Endothelial cell of umbilical vein (primary cell): ENCODE measurements at regions not wholly inside any gene's neighbourhood (a gene's known extent, or its start where the extent isn't known, plus 50 kb on each side); places are given as distances from the start of the nearest gene placed in this dataset.

Experiments
- BruUV-seq: library from RNA; stranded (reverse); fragments of 400-500 nt; replicated peaks from 2 replicates; lab custom pipeline; 2021; lab: Mats Ljungman, UMichigan
- CTCF ChIA-PET: fragments of 300-600, 350-600 bp; sonication (Branson Sonifier 250); formaldehyde crosslinking; loops from one replicate; lab custom pipeline; 2021; ENCODE audit warnings: antibody characterized with exemption, inconsistent platforms; lab: Charles Lee
- POLR2A ChIA-PET: fragments of 300-600, 350-600 bp; sonication (Branson Sonifier 250); formaldehyde crosslinking; loops from one replicate; lab custom pipeline; 2021; ENCODE audit warnings: antibody characterized with exemption, inconsistent platforms; lab: Charles Lee
- DNase-seq: peaks from one replicate; pipeline ENCODE4 v3.0.0-alpha.2; 2011; ENCODE audit warnings: low read depth, low spot score
- FAIRE-seq: peaks from 2 replicates; lab custom pipeline; 2011; peaks lifted over from hg19 to GRCh38; lab: Jason Lieb, UNC
- H2AFZ ChIP-seq: 2 replicates; pipeline ENCODE4 v1.6.0; 2012; ENCODE audit warnings: low read depth, low read length, control low read depth, inconsistent platforms
- H3K27ac ChIP-seq: 2 replicates; pipeline ENCODE4 v1.5.1; 2011; ENCODE audit warnings: low read depth, mild to moderate bottlenecking, control low read depth, low read length, moderate library complexity; ENCODE audit not compliant: insufficient read depth
- H3K27me3 ChIP-seq, 2 experiments: 2 replicates each; pipeline versions ENCODE4 v1.6.0 to v1.6.1; 2011; ENCODE audit warnings: low read length in 2 of 2, mixed read lengths in 1 of 2; ENCODE audit not compliant: control insufficient read depth in 2 of 2, insufficient read depth in 2 of 2
- H3K36me3 ChIP-seq, 2 experiments: 2 replicates in 1 of 2; 3 replicates in 1 of 2; pipeline ENCODE4 v1.5.1; 2011; ENCODE audit warnings: low read length in 2 of 2, mild to moderate bottlenecking in 1 of 2, moderate library complexity in 1 of 2; ENCODE audit not compliant: control insufficient read depth in 2 of 2, insufficient read depth in 2 of 2; ENCODE audit errors: extremely low read depth in 1 of 2
- H3K4me1 ChIP-seq: 3 replicates; pipeline ENCODE4 v1.5.1; 2011; ENCODE audit warnings: mild to moderate bottlenecking, low read length; ENCODE audit not compliant: control insufficient read depth, insufficient read depth; ENCODE audit errors: extremely low read depth
- H3K4me2 ChIP-seq: 2 replicates; pipeline ENCODE4 v1.6.1; 2011; ENCODE audit warnings: low read length, control low read depth, mixed read lengths; ENCODE audit not compliant: insufficient read depth
- H3K4me3 ChIP-seq, 3 experiments: fragments of 200-600 bp in 1 of 3; sonication (generic), shearing (Covaris generic) in 1 of 3; replicated peaks in 1 of 3; 2 replicates each; pipeline ENCODE4 v1.5.1; 2011 to 2016; ENCODE audit warnings: control low read depth in 3 of 3, low read length in 3 of 3, mild to moderate bottlenecking in 2 of 3, inconsistent platforms in 1 of 3, low read depth in 1 of 3, moderate library complexity in 1 of 3; ENCODE audit not compliant: insufficient read depth in 1 of 3
- H3K79me2 ChIP-seq: 2 replicates; pipeline ENCODE4 v1.6.0; 2012; ENCODE audit warnings: low read length, inconsistent platforms; ENCODE audit not compliant: control insufficient read depth, insufficient read depth
- H3K9ac ChIP-seq: replicated peaks from 2 replicates; pipeline ENCODE3; 2011; ENCODE audit warnings: low read length, control low read depth; ENCODE audit not compliant: insufficient read depth; ENCODE audit errors: extremely low read depth
- H3K9me1 ChIP-seq: replicated peaks from 3 replicates; pipeline ENCODE4 v1.6.0; 2011; ENCODE audit warnings: mild to moderate bottlenecking, low read length; ENCODE audit not compliant: control insufficient read depth, insufficient read depth; ENCODE audit errors: extremely low read depth
- H3K9me3 ChIP-seq: replicated peaks from 2 replicates; pipeline ENCODE4 v1.5.1; 2012; ENCODE audit warnings: low read length, inconsistent platforms; ENCODE audit not compliant: control insufficient read depth, insufficient read depth
- H4K20me1 ChIP-seq: replicated peaks from 2 replicates; pipeline ENCODE3; 2011; ENCODE audit warnings: mild to moderate bottlenecking, low read length; ENCODE audit not compliant: control insufficient read depth, insufficient read depth; ENCODE audit errors: extremely low read depth
- EZH2 ChIP-seq: IDR thresholded peaks from 2 replicates; pipeline ENCODE4 v1.6.1; 2012; ENCODE audit warnings: borderline replicate concordance, low read depth, mild to moderate bottlenecking, moderate library complexity, low read length, inconsistent platforms; ENCODE audit not compliant: severe bottlenecking
- FOS ChIP-seq: IDR thresholded peaks from 2 replicates; pipeline ENCODE4 v1.6.1; 2011; ENCODE audit warnings: mild to moderate bottlenecking, low read length, moderate library complexity, borderline replicate concordance; ENCODE audit not compliant: insufficient read depth
- GATA2 ChIP-seq: IDR thresholded peaks from 2 replicates; pipeline ENCODE4 v1.7.0; 2011; ENCODE audit warnings: low read depth, mild to moderate bottlenecking, moderate library complexity, mixed read lengths, low read length; ENCODE audit not compliant: insufficient read length, insufficient read depth
- JUN ChIP-seq: IDR thresholded peaks from 2 replicates; pipeline ENCODE4 v1.6.1; 2011; ENCODE audit warnings: borderline replicate concordance, low read depth; ENCODE audit not compliant: insufficient read length, insufficient read depth
- MYC ChIP-seq: IDR thresholded peaks from one replicate; pipeline ENCODE4 v1.6.1; 2011; ENCODE audit warnings: mild to moderate bottlenecking, low read depth, low read length
- POLR2A ChIP-seq: IDR thresholded peaks from 2 replicates; pipeline ENCODE4 v1.6.1; 2012; ENCODE audit warnings: low read depth, mild to moderate bottlenecking, control low read depth, low read length
- POLR2AphosphoS5 ChIP-seq: IDR thresholded peaks from 2 replicates; pipeline ENCODE4 v1.6.1; 2012; ENCODE audit warnings: low read depth, mild to moderate bottlenecking, control low read depth, low read length, moderate library complexity; ENCODE audit not compliant: insufficient read depth
- dilution Hi-C: fragments of 300-500 bp; cut with MboI; formaldehyde crosslinking; loops from one replicate; pipeline ENCODE4 v1.15.0; 2019; ENCODE audit warnings: low sequenced_read_pairs; ENCODE audit not compliant: extremely low pct_ligation_motif_present
- intact Hi-C: fragments of 100-400 bp; cut with micrococcal nuclease; formaldehyde crosslinking; loops from one replicate; pipeline ENCODE4 v1.10.0; 2022
- TF ChIP-seq, protein P1 (sequence below), 2 donors: IDR thresholded peaks; 1 replicate in 1 of 2; 2 replicates in 1 of 2; pipeline ENCODE4 v1.5.1; 2011; ENCODE audit warnings: low read length in 2 of 2, mild to moderate bottlenecking in 2 of 2, moderate library complexity in 2 of 2, control low read depth in 1 of 2, inconsistent platforms in 1 of 2, low read depth in 1 of 2; ENCODE audit not compliant: insufficient read depth in 1 of 2; ENCODE audit errors: extremely low read depth in 1 of 2
- TF ChIP-seq, protein P2 (sequence below): IDR thresholded peaks from 2 replicates; pipeline ENCODE4 v1.6.1; 2011; ENCODE audit not compliant: insufficient read depth, insufficient read length

DNA sequence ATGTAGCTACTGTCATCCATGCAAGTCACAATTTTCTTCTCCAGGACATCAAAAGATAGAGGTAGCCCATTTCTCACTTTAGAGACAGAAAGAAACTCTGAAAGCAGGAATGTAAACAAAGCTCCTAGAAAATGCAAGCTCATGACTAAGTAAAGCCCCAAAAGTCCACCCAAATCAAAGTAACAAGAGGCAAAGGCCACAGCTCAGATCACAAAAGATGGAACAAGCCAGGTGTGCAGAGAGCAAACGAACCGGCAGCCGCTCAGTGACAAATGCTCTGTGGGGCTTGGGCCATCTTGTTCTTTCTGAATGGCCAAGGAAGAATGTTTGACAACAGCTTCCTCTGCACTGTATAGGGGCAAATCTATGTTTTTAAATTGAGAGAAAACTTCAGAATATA, 201.0 kb downstream of the CYRIA start:
- no peaks in the 10 kb centered on the region for H3K9me3 ChIP-seq
- no peak overlapping the region for H3K4me3 ChIP-seq
- no peaks in the 10 kb centered on the region for H4K20me1 ChIP-seq
- TF ChIP-seq JUN = no peak
- no peak for TF ChIP-seq EZH2
- no peak for TF ChIP-seq GATA2
- no peak for TF ChIP-seq MYC
- no peak for TF ChIP-seq FOS
- TF ChIP-seq, protein P1, sequence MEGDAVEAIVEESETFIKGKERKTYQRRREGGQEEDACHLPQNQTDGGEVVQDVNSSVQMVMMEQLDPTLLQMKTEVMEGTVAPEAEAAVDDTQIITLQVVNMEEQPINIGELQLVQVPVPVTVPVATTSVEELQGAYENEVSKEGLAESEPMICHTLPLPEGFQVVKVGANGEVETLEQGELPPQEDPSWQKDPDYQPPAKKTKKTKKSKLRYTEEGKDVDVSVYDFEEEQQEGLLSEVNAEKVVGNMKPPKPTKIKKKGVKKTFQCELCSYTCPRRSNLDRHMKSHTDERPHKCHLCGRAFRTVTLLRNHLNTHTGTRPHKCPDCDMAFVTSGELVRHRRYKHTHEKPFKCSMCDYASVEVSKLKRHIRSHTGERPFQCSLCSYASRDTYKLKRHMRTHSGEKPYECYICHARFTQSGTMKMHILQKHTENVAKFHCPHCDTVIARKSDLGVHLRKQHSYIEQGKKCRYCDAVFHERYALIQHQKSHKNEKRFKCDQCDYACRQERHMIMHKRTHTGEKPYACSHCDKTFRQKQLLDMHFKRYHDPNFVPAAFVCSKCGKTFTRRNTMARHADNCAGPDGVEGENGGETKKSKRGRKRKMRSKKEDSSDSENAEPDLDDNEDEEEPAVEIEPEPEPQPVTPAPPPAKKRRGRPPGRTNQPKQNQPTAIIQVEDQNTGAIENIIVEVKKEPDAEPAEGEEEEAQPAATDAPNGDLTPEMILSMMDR (IDR thresholded peaks at IDR 0.05; ENCODE audit: extremely low read depth in 1 of 2, insufficient read depth in 1 of 2, low read depth in 1 of 2, low read length in 2 of 2) = no peak
- TF ChIP-seq, protein P2, sequence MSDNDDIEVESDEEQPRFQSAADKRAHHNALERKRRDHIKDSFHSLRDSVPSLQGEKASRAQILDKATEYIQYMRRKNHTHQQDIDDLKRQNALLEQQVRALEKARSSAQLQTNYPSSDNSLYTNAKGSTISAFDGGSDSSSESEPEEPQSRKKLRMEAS = no peak
- no peak for TF ChIP-seq POLR2AphosphoS5
- no peak for TF ChIP-seq POLR2A
- H3K4me1 ChIP-seq = no peaks in the 10 kb centered on the region
- no peaks in the 10 kb centered on the region for H3K27me3 ChIP-seq
- H3K9me1 ChIP-seq = no peaks in the 10 kb centered on the region
- FAIRE-seq (no peak), DNase-seq (no peak)
- BruUV-seq = no TSS peak
- H3K79me2 ChIP-seq = no peaks in the 10 kb centered on the region
- no peaks in the 10 kb centered on the region for H3K36me3 ChIP-seq
- H3K4me2 ChIP-seq = no peak overlapping the region
- POLR2A ChIA-PET = no interaction called here
- CTCF ChIA-PET = no interaction called here
- intact Hi-C loops = no loop called here
- no peak overlapping the region for H2AFZ ChIP-seq
- dilution Hi-C loops = no loop called here
- no peak overlapping the region for H3K9ac ChIP-seq
- no peak overlapping the region for H3K27ac ChIP-seq
